ENCODE measurements at regions not wholly inside any gene's neighbourhood (a gene's known extent, or its start where the extent isn't known, plus 50 kb on each side); places are given as distances from the start of the nearest gene placed in this dataset.
A peak's percentile ranks its signal among the peaks of the same experiment; 100 is the strongest.

- H3K36me3 ChIP-seq, result no peaks in the 10 kb centered on the region
- ATAC-seq, result no peak
- intact Hi-C loops (cut with DNase I), result loop anchor here in 3 of 10 donors (10.0 kb wide), 3 partner anchors 89 to 409 kb away; no protein-coding TSS in a partner anchor
- H3K27me3 ChIP-seq, result no peaks in the 10 kb centered on the region
- H3K4me1 ChIP-seq, result peaks cover 0 to 21% (median 13%) of the 10 kb centered on the region in 9 donors
- WGBS, 2 donors, result 92 to 97% methylated on average over 1 of the region's 1 CpG
- peak overlapping the region in 7 of 10 donors; percentile 13 to 72 (median 58) for H3K27ac ChIP-seq
- no peaks in the 10 kb centered on the region for H3K9me3 ChIP-seq
- TF ChIP-seq CTCF (IDR thresholded peaks at IDR 0.05), result no peak
- DNase-seq, result no peak
- H3K4me3 ChIP-seq, result no peak overlapping the region
These were observed 155.9 kb upstream of the KLF4 start for GRCh38 chr9:107645464-107645833.

GRCh38 chr9:107644733-107645463, 155.3 kb upstream of the KLF4 start:
- 38 to 49% methylated on average over 4 of the region's 4 CpGs for WGBS, 2 donors

GRCh38 chr9:107639426-107639825, 149.9 kb upstream of the KLF4 start:
- WGBS, 2 donors, result 93 to 97% methylated on average over 4 of the region's 4 CpGs

More at GRCh38 chr9:107644733-107645463, 155.3 kb upstream of the KLF4 start:
- peak; percentile 43 to 68 for DNase-seq
- TF ChIP-seq CTCF (IDR thresholded peaks at IDR 0.05), result no peak
- Histone ChIP-seq H3K4me1 (peaks cover 0 to 21% (median 13%) of the 10 kb centered on the region in 9 donors), H3K27ac (peak overlapping the region in 8 of 10 donors; percentile 18 to 74 (median 52)), H3K36me3 (no peaks in the 10 kb centered on the region), H3K4me3 (no peak overlapping the region), H3K9me3 (no peaks in the 10 kb centered on the region), H3K27me3 (no peaks in the 10 kb centered on the region)
- peak; percentile 76 to 95 (median 87) for ATAC-seq
- intact Hi-C loops (cut with DNase I), result loop anchor here in 3 of 10 donors (10.0 kb wide), 3 partner anchors 90 to 410 kb away; no protein-coding TSS in a partner anchor

More at GRCh38 chr9:107639426-107639825, 149.9 kb upstream of the KLF4 start:
- H3K27me3 ChIP-seq, result no peaks in the 10 kb centered on the region
- H3K4me1 ChIP-seq, result peaks cover 2 to 38% (median 13%) of the 10 kb centered on the region in 9 donors
- peak overlapping the region in 9 of 10 donors; percentile 88 to 100 (median 98) for H3K27ac ChIP-seq
- DNase-seq (no peak), ATAC-seq (no peak)
- H3K4me3 ChIP-seq, result no peak overlapping the region
- no peak for TF ChIP-seq CTCF (IDR thresholded peaks at IDR 0.05)
- intact Hi-C loops (cut with DNase I), result loop anchor here in 7 of 10 donors (2.0 to 10.0 kb wide), 9 partner anchors 52 to 633 kb away; partner anchors contain the start of gene KLF4 (in 4 of the 7)
- no peaks in the 10 kb centered on the region for H3K9me3 ChIP-seq
- no peaks in the 10 kb centered on the region for H3K36me3 ChIP-seq

Measured in heart right ventricle (tissue), 16 donors.